ENCODE measurements at regions not wholly inside any gene's neighbourhood (a gene's known extent, or its start where the extent isn't known, plus 50 kb on each side); places are given as distances from the start of the nearest gene placed in this dataset.

DNA sequence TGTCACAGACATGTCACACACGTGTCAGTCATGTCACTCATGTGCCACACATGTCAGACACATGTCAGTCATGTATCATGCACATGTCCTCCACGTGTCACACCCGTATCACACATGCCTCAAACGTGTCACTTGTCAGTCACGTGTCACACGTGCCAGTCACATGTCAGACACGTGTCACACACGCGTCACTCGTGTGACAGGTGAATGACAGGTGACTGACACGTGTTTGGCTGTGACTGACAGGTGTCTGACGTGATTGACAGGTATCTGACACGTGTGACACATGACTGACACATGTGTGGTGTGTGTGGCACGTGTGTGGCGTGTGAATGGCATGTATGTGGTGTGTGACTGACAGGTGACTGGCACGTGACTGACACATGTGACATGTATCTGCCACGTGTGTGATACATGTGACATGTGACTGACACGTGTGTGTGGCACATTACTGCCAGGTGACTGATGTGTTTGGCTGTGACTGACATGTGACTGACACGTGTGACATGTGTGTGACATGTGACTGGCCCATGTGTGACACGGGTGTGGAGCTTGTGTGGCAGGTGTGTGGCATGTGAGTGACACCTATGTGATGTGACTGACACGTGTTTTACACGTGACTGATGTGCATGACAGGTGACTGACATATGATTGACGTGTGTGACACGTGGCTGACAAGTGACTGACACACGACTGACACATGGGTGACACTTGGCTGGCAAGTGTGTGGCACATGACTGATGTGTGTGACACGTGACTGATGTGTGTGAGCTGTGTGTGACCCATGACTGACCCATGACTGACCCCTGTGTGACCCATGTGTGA is 90.7 kb upstream of the GPC3 start:
- no peak overlapping the region for H3K27ac ChIP-seq (ENCODE audit: low read depth, low read length)

DNA sequence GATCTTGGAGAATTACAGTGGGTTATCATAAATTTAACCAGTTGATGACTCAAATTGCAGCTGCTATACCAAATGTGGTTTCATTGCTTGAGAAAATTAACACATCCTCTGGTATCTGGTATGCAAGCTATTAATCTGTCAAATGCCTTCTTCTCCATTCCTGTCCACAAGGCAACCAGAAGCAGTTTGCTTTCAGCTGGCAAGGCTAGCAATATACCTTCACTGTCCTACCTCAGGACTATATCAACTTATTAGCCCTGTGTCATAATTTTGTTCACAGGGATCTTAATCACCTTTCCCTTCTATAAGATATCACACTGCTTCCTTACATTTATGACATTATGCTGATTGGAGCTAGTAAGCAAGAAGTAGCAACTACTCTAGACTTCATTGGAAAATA is 110.0 kb upstream of the GPC3 start:
- no peak overlapping the region for H3K4me3 ChIP-seq (ENCODE audit: low read length)
- no peaks in the 10 kb centered on the region for H3K9me3 ChIP-seq (ENCODE audit: control insufficient read depth, insufficient read depth, low read length)
- no peaks in the 10 kb centered on the region for H3K36me3 ChIP-seq (ENCODE audit: control insufficient read depth, low read length)
- no peaks in the 10 kb centered on the region for H4K20me1 ChIP-seq (ENCODE audit: control insufficient read depth, insufficient read depth, low read depth, low read length)
- no peaks in the 10 kb centered on the region for H3F3A ChIP-seq (ENCODE audit: control insufficient read depth, insufficient read depth)
- H3K79me2 ChIP-seq (ENCODE audit: control insufficient read depth, low read length) = no peaks in the 10 kb centered on the region
- H3K4me1 ChIP-seq (ENCODE audit: control insufficient read depth, low read length) = no peaks in the 10 kb centered on the region
- H3K9me2 ChIP-seq (replicated peaks; ENCODE audit: control insufficient read depth, low read length) = no peaks in the 10 kb centered on the region
- TF ChIP-seq, protein P1, sequence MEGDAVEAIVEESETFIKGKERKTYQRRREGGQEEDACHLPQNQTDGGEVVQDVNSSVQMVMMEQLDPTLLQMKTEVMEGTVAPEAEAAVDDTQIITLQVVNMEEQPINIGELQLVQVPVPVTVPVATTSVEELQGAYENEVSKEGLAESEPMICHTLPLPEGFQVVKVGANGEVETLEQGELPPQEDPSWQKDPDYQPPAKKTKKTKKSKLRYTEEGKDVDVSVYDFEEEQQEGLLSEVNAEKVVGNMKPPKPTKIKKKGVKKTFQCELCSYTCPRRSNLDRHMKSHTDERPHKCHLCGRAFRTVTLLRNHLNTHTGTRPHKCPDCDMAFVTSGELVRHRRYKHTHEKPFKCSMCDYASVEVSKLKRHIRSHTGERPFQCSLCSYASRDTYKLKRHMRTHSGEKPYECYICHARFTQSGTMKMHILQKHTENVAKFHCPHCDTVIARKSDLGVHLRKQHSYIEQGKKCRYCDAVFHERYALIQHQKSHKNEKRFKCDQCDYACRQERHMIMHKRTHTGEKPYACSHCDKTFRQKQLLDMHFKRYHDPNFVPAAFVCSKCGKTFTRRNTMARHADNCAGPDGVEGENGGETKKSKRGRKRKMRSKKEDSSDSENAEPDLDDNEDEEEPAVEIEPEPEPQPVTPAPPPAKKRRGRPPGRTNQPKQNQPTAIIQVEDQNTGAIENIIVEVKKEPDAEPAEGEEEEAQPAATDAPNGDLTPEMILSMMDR (IDR thresholded peaks at IDR 0.05; ENCODE audit: low read depth, low read length, poor library complexity, severe bottlenecking) = no peak
- TF ChIP-seq EZH2phosphoT487 (IDR thresholded peaks at IDR 0.05; ENCODE audit: borderline replicate concordance, low read length) = no peak
- H3K27me3 ChIP-seq (ENCODE audit: control insufficient read depth, low read length) = no peaks in the 10 kb centered on the region
- no peak overlapping the region for H3K27ac ChIP-seq (ENCODE audit: low read depth, low read length)
- no peak overlapping the region for H3K4me2 ChIP-seq (ENCODE audit: low read length)

More for the DNA sequence above, 90.7 kb upstream of the GPC3 start:
- Histone ChIP-seq H3K4me2 (ENCODE audit: low read length) (no peak overlapping the region), H3F3A (ENCODE audit: control insufficient read depth, insufficient read depth) (no peaks in the 10 kb centered on the region), H4K20me1 (ENCODE audit: control insufficient read depth, insufficient read depth, low read depth, low read length) (no peaks in the 10 kb centered on the region), H3K79me2 (ENCODE audit: control insufficient read depth, low read length) (no peaks in the 10 kb centered on the region), H3K4me3 (ENCODE audit: low read length) (no peak overlapping the region), H3K9me3 (ENCODE audit: control insufficient read depth, insufficient read depth, low read length) (peaks cover 6% of the 10 kb centered on the region; the same call in 1 of the 2 replicates), H3K27me3 (ENCODE audit: control insufficient read depth, low read length) (no peaks in the 10 kb centered on the region), H3K4me1 (ENCODE audit: control insufficient read depth, low read length) (no peaks in the 10 kb centered on the region), H3K36me3 (ENCODE audit: control insufficient read depth, low read length) (no peaks in the 10 kb centered on the region), H3K9me2 (replicated peaks; ENCODE audit: control insufficient read depth, low read length) (no peaks in the 10 kb centered on the region)
- no peak for TF ChIP-seq EZH2phosphoT487 (IDR thresholded peaks at IDR 0.05; ENCODE audit: borderline replicate concordance, low read length)
- TF ChIP-seq, protein P1 (IDR thresholded peaks at IDR 0.05; ENCODE audit: low read depth, low read length, poor library complexity, severe bottlenecking) = no peak

DNA sequence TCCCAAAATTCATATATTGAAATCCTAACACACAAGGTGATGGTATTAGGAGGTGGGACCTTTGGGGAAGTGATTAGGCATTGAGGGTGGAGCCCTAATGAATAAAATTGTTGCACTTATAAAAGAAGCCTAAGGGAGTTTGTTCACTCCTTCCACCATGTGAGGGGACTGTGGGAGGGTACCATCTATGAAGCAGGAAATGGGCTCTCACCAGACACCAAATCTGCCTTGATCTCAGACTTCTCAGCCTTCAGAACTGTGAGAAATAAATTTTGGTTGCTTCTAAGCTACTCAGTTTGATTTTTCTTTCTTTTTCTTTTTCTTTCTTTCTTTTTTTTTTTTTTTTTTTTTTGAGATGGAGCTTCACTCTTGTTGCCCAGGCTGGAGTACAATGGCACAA is 116.2 kb upstream of the GPC3 start:
- H3F3A ChIP-seq (ENCODE audit: control insufficient read depth, insufficient read depth) = no peaks in the 10 kb centered on the region
- H3K27me3 ChIP-seq (ENCODE audit: control insufficient read depth, low read length) = no peaks in the 10 kb centered on the region
- H3K9me2 ChIP-seq (replicated peaks; ENCODE audit: control insufficient read depth, low read length) = no peaks in the 10 kb centered on the region
- H3K4me1 ChIP-seq (ENCODE audit: control insufficient read depth, low read length) = no peaks in the 10 kb centered on the region
- no peaks in the 10 kb centered on the region for H4K20me1 ChIP-seq (ENCODE audit: control insufficient read depth, insufficient read depth, low read depth, low read length)
- H3K36me3 ChIP-seq (ENCODE audit: control insufficient read depth, low read length) = no peaks in the 10 kb centered on the region
- H3K4me2 ChIP-seq (ENCODE audit: low read length) = no peak overlapping the region
- no peak overlapping the region for H3K27ac ChIP-seq (ENCODE audit: low read depth, low read length)
- H3K9me3 ChIP-seq (ENCODE audit: control insufficient read depth, insufficient read depth, low read length) = no peaks in the 10 kb centered on the region
- TF ChIP-seq, protein P1 (IDR thresholded peaks at IDR 0.05; ENCODE audit: low read depth, low read length, poor library complexity, severe bottlenecking) = no peak
- TF ChIP-seq EZH2phosphoT487 (IDR thresholded peaks at IDR 0.05; ENCODE audit: borderline replicate concordance, low read length) = no peak
- H3K79me2 ChIP-seq (ENCODE audit: control insufficient read depth, low read length) = no peaks in the 10 kb centered on the region
- H3K4me3 ChIP-seq (ENCODE audit: low read length) = no peak overlapping the region

All from DOHH2 (cell line).